ENCODE measurements at regions not wholly inside any gene's neighbourhood (a gene's known extent, or its start where the extent isn't known, plus 50 kb on each side); places are given as distances from the start of the nearest gene placed in this dataset.

DNA sequence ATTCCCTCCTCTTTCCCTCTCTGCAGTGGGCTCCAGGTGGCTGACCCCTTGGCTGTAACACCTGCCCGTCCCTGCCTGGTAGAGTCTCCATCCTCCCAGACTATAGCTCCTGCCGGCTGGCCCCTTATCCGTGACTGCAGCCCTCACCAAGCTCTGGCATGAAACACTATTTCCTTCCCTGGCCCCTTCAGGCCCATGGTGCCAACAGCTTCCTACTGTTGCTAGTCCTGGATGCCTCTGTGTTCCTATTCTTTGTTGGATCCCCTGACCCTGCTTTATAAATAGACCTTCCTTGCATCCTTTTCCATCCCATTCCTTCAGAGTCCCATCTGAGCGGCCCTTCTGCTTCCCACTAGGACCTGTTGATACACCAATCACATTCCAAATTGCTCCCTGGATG lies 195.0 kb downstream of the ZNF326 start:
- no peak for DNase-seq

GRCh38 chr1:90187323-90187585 lies 192.3 kb downstream of the ZNF326 start:
- no peak for DNase-seq

DNA sequence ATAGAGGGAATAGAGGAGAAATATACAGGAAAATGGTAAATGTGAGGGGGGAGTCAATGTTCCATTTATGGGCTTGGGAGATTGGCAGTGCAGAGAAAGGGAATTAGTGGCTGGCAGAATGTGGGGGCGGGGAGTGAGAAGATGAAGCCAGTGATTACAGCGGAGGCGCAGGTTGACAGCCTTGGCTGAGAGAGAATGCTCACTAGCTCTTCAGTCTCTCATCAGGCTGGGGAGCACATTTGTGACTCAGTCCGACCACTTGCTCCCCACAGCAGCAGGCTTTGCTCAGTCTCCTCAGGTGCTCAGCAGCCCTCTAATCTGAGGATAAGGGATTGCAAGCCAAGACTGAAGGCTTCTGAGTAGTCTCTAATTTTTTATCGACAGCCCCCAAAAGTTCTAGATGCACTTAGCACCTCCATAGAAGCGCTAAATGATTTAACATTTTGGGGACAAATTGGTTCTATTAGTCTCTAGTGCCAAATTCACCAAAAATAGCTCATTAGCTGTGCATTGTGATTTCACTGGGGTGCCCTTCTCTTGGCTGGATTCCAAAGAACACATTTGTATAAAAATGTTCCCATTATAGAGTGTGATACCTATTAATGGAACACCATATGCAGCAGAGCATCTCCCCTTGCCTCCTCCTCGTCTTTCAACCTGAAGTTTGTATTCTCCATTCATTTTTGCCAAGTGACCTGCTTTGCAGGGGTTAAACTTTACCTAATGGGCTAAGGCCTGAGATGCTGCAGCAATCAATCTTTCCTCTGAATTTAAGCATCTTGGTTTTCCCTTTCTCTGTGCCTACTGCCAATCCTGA lies 191.8 kb downstream of the ZNF326 start:
- DNase-seq: no peak

DNA sequence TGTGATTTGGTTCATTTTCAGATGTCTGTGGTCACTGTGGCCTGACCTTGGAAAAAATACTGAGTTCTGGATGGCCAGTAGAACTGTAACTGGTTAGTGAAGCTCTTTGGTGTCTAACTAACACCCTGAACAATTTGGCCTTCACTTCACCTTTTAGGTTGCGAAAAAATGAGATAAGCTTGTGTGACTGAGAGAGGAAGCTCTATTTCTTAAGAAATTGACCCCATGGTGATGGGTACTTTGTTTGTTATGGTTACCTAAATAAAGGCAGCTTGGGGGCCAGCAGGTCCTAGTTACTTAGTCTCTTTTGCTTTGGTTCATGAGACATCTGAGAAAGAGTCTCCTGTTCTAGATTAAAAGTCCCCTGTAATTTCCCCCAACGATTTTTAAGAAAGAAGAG lies 181.6 kb downstream of the ZNF326 start:
- peak; percentile 63 for DNase-seq

DNA sequence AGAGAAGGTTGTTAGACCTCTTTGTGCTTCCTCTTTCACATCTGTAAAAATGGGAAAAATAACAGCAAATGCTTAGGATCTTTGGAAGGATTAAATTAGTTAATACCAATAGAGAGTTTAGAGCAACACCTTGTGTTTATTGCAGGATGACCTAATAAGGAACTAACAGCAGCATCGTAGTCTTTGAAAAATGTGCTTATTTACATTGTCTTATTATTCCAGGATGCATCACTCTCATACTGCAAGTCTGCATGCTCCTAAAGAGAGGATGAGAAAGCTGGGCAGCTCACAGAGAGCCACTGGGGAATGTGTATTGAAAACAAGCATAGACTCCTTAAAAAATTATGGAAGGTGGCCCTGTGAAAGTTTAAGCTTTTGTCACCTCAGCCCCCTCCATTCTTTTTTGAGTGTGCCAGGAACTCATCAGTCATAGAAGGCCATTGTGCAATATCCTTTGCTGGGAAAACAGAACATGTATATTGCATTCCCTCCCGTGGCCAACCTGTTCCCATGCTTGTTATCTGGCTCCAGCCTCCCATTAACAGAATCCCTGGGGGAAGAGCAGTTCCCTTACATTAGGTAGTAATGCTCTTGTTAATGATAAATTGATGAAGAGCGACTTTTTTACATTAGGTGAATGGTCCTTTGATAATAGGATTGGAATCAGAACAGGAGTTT lies 180.7 kb downstream of the ZNF326 start:
- peak; percentile 31 for DNase-seq

DNA sequence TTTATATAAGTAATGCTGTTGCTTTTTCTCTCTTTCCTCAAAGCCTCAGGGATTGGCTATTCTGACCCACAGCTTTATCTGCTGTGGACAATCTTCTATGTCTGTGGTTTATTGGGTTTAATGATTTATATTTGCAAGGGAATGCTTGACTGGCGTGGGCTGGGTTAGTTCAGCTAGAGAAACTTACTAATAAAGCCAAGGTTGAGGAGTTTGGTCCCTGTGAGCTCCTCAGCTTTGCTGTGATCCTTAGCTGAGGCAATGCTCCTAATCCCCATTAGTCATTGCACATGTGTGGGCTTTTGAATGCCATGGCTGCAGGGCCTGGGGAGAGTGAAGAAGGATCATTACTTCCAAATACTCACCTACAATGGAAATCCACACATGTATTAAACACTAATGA lies 179.3 kb downstream of the ZNF326 start:
- peak; percentile 34 for DNase-seq

DNA sequence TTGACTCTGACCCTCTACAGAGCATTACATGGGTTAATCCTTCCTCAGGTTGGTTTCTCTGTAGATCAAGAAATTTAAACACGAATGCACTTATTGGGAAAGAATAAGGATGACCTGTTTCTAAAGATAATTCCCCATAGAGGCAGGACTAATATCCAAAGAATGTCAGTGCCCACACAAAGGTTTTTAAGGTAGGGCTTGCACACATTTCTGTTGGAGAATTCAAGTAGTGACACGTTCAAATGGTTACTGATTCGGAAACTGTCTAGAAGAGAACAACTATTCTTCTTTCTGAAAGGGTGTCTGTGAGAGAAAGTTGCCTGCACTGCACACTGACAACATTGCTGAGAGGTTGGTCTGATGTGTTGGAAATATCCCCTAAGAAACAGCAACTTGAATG lies 167.3 kb downstream of the ZNF326 start:
- no peak for DNase-seq

DNA sequence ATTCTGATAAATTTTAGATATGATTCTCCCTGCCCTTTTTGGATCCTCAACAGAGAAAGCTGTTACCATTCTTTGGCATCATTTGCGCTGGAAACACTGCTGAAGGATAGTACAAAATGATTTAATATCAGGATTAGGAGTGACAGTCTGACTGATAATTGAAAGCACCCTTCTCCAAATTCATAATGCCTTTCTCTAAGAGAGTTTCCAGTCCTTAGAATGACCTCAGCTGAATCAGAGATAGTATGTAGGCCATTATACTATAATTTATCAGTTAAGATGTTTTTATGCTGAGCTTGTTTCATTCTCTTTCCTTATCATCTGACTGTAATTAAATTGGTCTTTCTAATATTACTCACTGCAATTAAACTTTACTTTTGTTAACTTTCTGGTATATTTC lies 166.7 kb downstream of the ZNF326 start:
- no peak for DNase-seq

DNA sequence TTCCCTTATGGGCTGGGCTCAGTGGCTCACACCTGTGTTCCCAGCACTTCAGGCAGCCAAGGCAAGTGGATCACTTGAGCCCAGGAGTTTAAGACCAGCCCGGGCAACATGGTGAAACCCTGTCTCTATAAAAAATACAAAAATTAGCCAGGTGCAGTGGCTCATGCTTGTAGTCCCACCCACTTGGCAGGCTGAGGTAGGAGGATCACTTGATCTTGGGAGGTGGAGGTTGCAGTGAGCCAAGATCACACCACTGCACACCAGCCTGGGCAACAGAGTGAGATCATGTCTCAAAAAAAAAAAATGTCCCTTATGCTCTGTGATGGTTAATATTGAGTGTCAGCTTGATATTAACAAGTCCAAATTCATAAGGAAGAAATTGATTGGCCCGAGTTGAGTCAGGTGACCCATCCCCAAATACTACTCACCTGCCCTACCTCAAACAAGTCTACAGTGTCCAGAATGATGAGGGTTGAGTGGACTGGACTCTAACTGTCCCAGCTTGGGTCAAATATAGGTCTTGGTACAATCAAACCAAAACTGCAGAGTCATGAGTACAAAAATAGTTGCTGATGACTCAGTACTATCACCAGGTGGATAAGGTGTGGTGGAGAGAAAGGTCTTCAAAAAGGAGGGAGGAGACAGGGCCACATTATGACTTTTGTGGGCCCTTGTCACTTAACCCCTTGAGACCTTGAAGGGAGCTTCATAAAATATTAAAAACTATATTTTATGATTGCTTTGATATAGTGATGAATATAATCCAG lies 161.0 kb downstream of the ZNF326 start:
- no peak for DNase-seq

GRCh38 chr1:90154711-90155110 lies 159.8 kb downstream of the ZNF326 start:
- no peak for DNase-seq

DNA sequence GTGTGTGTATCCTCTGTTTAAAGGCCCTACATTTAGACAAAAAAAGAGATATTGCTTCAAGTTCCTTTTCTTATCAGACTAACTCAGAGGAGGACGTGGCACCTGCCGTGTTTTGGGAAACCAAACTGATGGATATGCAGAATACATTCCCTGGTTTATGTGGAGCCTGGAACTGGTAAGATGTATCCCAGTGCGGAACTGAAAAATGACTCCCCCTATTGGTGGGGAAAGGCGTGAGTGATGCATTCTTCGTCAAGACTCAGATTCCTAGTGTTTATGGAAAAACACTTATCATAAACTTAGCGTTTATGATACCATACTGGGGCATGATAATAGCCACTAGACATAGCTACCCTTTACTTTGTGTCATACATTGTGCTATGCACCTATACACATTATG lies 154.2 kb downstream of the ZNF326 start:
- no peak for DNase-seq

- DNase-seq: no peak
Observed at GRCh38 chr1:90147093-90147492, 152.2 kb downstream of the ZNF326 start.

DNA sequence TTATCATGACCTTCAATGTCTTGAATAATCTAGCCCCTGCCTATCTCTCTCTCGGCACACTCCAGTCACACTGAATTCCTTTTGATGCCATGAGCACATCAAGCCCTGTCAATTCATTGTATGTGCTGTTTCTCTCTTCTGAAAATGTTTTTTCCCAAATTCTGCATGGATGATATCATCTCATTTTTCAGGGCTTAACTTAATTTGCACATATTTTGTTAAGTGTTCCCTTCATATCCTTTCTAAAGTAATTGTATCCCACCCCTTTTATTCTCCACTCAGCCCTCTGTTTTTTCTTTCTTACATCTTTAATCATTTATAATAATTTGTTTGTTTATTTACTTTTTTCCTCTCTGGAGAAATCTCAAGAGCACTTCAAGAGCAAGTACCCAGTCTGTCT lies 149.9 kb downstream of the ZNF326 start:
- no peak for DNase-seq

DNA sequence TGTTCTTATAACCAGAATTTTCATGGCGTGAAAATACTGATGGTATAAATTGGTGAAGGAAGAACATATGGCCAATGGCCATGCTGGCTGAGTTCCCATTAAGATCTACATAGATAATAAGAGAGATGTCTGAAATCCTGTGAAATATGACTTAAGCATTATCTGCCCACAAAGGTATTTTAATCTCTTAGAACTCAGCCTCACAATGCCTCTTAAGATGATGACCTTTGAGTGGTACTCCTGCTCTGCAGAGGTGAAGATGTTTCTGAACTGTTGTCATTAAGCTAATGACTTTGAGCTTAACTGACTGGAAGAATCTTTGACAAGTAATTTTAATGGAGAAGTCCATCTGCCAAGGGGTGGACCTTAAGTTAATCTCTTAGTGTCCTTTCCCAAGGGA lies 148.7 kb downstream of the ZNF326 start:
- no peak for DNase-seq

DNA sequence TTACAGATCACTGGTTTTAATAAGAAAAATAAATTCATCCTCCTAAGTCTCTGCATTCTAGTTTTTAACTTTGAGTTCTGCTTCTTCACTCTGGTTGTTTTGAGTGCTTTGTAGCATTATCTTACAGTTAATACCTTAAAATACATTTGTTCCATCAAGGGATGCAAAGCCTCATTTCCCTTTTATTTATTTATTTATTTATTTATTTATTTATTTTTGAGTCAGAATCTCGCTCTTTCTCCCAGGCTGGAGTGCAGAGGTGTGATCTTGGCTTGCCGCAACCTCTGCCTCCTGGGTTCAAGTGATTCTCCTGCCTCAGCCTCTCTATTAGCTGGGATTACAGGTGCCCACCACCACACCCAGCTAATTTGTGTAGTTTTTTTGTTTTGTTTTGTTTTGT lies 147.8 kb downstream of the ZNF326 start:
- DNase-seq: no peak

- no peak for DNase-seq
Observed at GRCh38 chr1:90139837-90140236, 144.9 kb downstream of the ZNF326 start.

GRCh38 chr1:90135286-90135685 lies 140.4 kb downstream of the ZNF326 start:
- DNase-seq: no peak

GRCh38 chr1:90134175-90134955 lies 139.5 kb downstream of the ZNF326 start:
- no peak for DNase-seq

GRCh38 chr1:90133133-90133532 lies 138.2 kb downstream of the ZNF326 start:
- peak; percentile 19 for DNase-seq

GRCh38 chr1:90132306-90132705 lies 137.4 kb downstream of the ZNF326 start:
- no peak for DNase-seq

DNA sequence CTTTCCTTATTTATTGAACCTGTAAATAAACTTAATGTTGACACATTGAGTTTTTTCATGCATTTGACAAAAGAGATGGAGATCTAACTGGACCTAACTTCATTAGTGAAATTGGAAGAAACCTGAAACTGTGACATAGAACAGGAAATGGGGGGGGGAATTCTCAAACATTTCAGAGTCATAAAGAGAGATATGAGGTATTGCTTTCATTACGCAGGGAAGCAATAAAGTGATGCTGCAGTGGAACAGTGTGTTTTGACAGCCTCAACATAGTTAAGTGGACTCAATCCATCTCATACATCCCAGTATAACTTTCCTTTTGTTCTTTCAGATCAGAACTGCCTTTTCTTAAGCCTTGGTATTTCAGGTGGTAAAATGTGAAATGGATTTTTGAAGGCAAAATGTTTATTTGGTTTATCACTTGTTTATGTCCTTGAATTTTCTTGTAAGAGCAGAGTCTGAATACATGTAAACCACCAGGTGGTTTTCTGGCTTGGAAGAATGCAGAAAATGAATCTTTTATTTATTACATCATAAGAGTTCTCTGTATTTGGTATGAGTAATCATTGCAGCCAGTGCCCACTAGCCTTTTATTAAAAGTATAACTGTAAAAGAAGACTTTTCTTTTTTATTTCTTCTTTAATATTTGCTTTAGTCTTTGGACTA lies 132.5 kb downstream of the ZNF326 start:
- DNase-seq: no peak

DNA sequence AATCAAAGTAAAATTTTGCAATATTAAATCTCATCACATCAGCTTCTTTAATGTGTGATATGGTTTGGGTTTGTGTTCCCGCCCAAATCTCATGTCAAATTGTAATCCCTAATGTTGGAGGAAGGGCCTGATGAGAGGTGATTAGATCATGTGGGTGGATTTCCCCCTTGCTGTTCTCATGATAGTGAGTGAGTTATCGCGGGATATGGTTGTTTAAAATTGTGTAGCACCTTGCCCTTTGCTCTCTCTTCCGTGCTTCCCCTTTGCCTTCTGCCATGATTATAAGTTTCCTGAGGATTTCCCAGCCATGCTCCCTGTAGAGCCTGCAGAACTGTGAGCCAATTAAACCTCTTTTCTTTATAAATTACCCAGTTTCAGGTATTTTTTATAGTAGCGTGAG lies 131.9 kb downstream of the ZNF326 start:
- no peak for DNase-seq

Data from NCI-H226 (cell line).